OCI-LY7 (cell line): ENCODE measurements at regions not wholly inside any gene's neighbourhood (a gene's known extent, or its start where the extent isn't known, plus 50 kb on each side); places are given as distances from the start of the nearest gene placed in this dataset.
"Not testable (repeated sequence)": the region's sequence is repeated elsewhere in the genome, so short reads cannot be mapped to it uniquely, and the experiment has no call there.

Experiments
- BruUV-seq: library from RNA; stranded (reverse); fragments of 400-500 nt; replicated peaks from 2 replicates; lab custom pipeline; 2021; lab: Mats Ljungman, UMichigan
- CTCF ChIA-PET: fragments of 300-600 bp; sonication (Branson Sonifier 250); formaldehyde crosslinking; loops from one replicate; lab custom pipeline; 2022; ENCODE audit warnings: antibody characterized with exemption; ENCODE audit not compliant: unreplicated experiment; lab: Charles Lee
- POLR2A ChIA-PET: fragments of 300-600 bp; sonication (Branson Sonifier 250); formaldehyde crosslinking; loops from one replicate; lab custom pipeline; 2022; ENCODE audit warnings: antibody characterized with exemption; lab: Charles Lee
- DNase-seq: peaks from one replicate; pipeline ENCODE4 v3.0.0-alpha.2; 2015; ENCODE audit warnings: low spot score
- H2AFZ ChIP-seq: fragments of 200-600 bp; sonication (generic), shearing (Covaris generic); 2 replicates; pipeline ENCODE4 v1.6.1; 2014; ENCODE audit warnings: mild to moderate bottlenecking, antibody characterized with exemption, low read length, moderate library complexity
- H3K27ac ChIP-seq: fragments of 200-600 bp; sonication (generic); 2 replicates; pipeline ENCODE4 v1.5.1; 2014; ENCODE audit warnings: mixed run types, low read depth, mild to moderate bottlenecking, moderate library complexity, low read length, inconsistent platforms; ENCODE audit not compliant: poor library complexity, severe bottlenecking
- H3K36me3 ChIP-seq: fragments of 200-600 bp; sonication (generic); 2 replicates; pipeline ENCODE4 v1.6.1; 2014; ENCODE audit warnings: mild to moderate bottlenecking, antibody characterized with exemption, low read length, moderate library complexity, mixed read lengths; ENCODE audit not compliant: insufficient read depth
- H3K4me1 ChIP-seq: fragments of 200-600 bp; sonication (generic); 2 replicates; pipeline ENCODE4 v1.5.1; 2014; ENCODE audit warnings: mild to moderate bottlenecking, low read length; ENCODE audit not compliant: insufficient read depth, poor library complexity, severe bottlenecking
- H3K4me2 ChIP-seq: fragments of 200-600 bp; sonication (generic); 2 replicates; pipeline ENCODE4 v1.6.1; 2014; ENCODE audit warnings: mild to moderate bottlenecking, low read length
- H3K4me3 ChIP-seq: fragments of 200-600 bp; sonication (generic); 2 replicates; pipeline ENCODE4 v1.5.1; 2014; ENCODE audit warnings: mild to moderate bottlenecking, low read depth, low read length; ENCODE audit not compliant: poor library complexity, severe bottlenecking
- H3K79me2 ChIP-seq: fragments of 200-600 bp; sonication (generic); 2 replicates; pipeline ENCODE4 v1.6.1; 2016; ENCODE audit warnings: low read depth, mild to moderate bottlenecking, low read length, moderate library complexity, mixed read lengths; ENCODE audit not compliant: insufficient read depth
- H3K9me2 ChIP-seq: fragments of 200-600 bp; sonication (generic); 2 replicates; pipeline ENCODE4 v1.6.1; 2016; ENCODE audit warnings: mild to moderate bottlenecking, low read length, mixed read lengths; ENCODE audit not compliant: insufficient read depth
- H3K9me3 ChIP-seq: fragments of 200-600 bp; sonication (generic); 2 replicates; pipeline ENCODE4 v1.6.1; 2014; ENCODE audit warnings: mild to moderate bottlenecking, mixed run types, low read length, mixed read lengths
- H4K20me1 ChIP-seq: fragments of 200-600 bp; sonication (generic); 2 replicates; pipeline ENCODE4 v1.6.1; 2014; ENCODE audit warnings: mild to moderate bottlenecking, antibody characterized with exemption, low read length, moderate library complexity, mixed read lengths; ENCODE audit not compliant: insufficient read depth
- EZH2phosphoT487 ChIP-seq: fragments of 200-600 bp; sonication (generic); IDR thresholded peaks from 2 replicates; pipeline ENCODE4 v1.6.1; 2018; ENCODE audit warnings: low read depth, borderline replicate concordance, mild to moderate bottlenecking, mixed run types, antibody characterized with exemption, low read length, moderate library complexity, mixed read lengths
- intact Hi-C: fragments of 100-400 bp; cut with micrococcal nuclease; formaldehyde crosslinking; loops from one replicate; pipeline ENCODE4 v1.10.0; 2022; ENCODE audit not compliant: unreplicated experiment
- TF ChIP-seq, protein P1 (sequence below): fragments of 200-600 bp; sonication (generic); conservative IDR thresholded peaks from 2 replicates; pipeline ENCODE4 v1.5.1; 2014; ENCODE audit warnings: mild to moderate bottlenecking, antibody characterized with exemption, low read length, moderate library complexity, mixed read lengths

DNA sequence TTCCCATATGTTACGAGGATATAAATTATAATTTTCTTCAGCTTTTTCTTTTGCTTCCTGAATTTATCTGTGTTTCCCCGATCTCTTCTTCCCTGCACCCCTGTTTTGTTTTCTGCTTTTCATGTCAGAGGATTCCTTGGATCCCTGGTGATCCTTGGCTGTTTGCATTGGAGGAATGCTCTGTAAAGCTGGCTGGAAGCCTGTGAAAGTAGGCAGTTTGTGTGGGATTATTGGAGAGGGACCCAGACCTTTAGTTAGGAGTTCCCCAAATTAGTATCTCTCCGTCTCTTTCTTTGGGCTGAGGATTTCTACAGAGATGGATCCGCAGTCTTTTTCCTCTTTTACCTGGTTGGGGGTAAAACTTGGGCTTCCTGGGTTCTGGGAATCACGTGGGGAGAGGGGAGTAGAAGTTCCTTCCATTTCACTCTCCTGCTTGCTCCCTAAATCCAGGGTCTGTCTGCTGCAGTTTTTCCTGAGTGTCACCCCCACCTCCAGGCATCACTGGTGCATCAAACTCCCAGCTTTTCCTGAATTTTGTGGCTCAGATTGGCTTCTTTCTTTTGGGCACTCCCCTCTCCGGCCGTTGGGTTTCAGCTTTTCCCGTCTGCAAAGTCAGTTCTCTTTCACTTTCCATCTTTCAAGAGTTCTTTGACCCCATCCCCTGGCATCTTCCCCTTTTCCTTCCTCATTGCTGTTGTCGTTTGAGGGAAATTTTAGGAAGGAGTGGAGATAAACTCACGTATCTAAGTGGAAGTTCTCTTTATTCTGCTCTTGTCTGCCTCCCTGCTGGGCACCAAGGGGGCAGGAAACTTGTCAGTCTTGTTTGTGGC lies 79.1 kb upstream of the ALX4 start:
- no TSS peak for BruUV-seq
- TF ChIP-seq EZH2phosphoT487, result no peak
- TF ChIP-seq, protein P1, sequence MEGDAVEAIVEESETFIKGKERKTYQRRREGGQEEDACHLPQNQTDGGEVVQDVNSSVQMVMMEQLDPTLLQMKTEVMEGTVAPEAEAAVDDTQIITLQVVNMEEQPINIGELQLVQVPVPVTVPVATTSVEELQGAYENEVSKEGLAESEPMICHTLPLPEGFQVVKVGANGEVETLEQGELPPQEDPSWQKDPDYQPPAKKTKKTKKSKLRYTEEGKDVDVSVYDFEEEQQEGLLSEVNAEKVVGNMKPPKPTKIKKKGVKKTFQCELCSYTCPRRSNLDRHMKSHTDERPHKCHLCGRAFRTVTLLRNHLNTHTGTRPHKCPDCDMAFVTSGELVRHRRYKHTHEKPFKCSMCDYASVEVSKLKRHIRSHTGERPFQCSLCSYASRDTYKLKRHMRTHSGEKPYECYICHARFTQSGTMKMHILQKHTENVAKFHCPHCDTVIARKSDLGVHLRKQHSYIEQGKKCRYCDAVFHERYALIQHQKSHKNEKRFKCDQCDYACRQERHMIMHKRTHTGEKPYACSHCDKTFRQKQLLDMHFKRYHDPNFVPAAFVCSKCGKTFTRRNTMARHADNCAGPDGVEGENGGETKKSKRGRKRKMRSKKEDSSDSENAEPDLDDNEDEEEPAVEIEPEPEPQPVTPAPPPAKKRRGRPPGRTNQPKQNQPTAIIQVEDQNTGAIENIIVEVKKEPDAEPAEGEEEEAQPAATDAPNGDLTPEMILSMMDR, result no peak
- Histone ChIP-seq H3K4me3 (no peak overlapping the region), H3K36me3 (no peaks in the 10 kb centered on the region), H3K79me2 (no peaks in the 10 kb centered on the region), H2AFZ (no peak overlapping the region), H4K20me1 (no peaks in the 10 kb centered on the region), H3K9me2 (no peaks in the 10 kb centered on the region), H3K4me2 (no peak overlapping the region), H3K4me1 (no peaks in the 10 kb centered on the region), H3K9me3 (no peaks in the 10 kb centered on the region; the same call in 1 of the 2 replicates), H3K27ac (no peak overlapping the region)
- intact Hi-C loops, result no loop called here
- ChIA-PET POLR2A (interaction anchor here (0.7 kb wide), 2 partner anchors 15 to 1262 kb away, joined by 3 read pairs; no protein-coding TSS in a partner anchor), CTCF (interaction anchor here (0.5 kb wide), 1 partner anchor 27 kb away, joined by 3 read pairs; no protein-coding TSS in a partner anchor)
- no peak for DNase-seq

DNA sequence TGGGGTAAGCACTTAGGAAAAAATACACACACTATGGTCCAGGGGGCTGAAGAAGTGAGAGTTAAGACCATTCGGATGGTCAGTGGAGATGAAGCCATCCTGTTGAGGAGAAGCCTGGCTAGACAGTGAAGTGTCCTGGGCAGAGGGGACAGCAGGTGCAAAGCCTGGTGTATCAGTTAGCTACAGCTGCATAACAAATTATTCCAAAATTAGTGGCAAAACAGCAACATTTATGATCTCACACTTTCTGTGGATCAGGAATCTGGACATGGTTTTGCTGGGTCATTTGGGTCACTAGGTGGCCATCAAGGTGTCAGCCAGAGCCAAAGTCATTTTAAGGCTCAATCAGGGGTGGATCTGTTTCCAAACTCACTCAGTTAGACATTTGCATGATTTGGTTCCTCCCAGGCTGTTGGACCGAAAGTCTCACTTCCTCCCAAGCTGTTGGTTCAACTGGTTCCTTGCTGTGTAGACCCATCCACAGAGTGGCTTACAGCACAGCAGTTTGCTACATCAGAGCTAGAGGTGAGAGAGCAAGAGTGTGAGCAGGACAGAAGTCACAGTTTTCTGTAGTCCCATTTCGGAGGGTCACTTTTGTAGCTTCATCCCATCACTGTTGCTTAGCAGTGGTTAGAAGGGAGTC lies 80.1 kb upstream of the ALX4 start:
- TF ChIP-seq EZH2phosphoT487, result no peak
- TF ChIP-seq, protein P1, result no peak
- no peak overlapping the region for H3K4me3 ChIP-seq
- H3K9me2 ChIP-seq, result no peaks in the 10 kb centered on the region
- no peaks in the 10 kb centered on the region; the same call in 1 of the 2 replicates for H3K9me3 ChIP-seq
- ChIA-PET CTCF (no interaction called here), POLR2A (no interaction called here)
- no TSS peak for BruUV-seq
- no peaks in the 10 kb centered on the region for H3K79me2 ChIP-seq
- no peaks in the 10 kb centered on the region for H3K4me1 ChIP-seq
- DNase-seq, result no peak
- H2AFZ ChIP-seq, result no peak overlapping the region
- no peaks in the 10 kb centered on the region for H3K36me3 ChIP-seq
- intact Hi-C loops, result no loop called here
- no peaks in the 10 kb centered on the region for H4K20me1 ChIP-seq
- H3K4me2 ChIP-seq, result no peak overlapping the region
- H3K27ac ChIP-seq, result no peak overlapping the region

- H3K4me2 ChIP-seq, H3K36me3 ChIP-seq, POLR2A ChIA-PET, H3K4me1 ChIP-seq, H3K4me3 ChIP-seq, CTCF ChIA-PET, DNase-seq, H3K9me2 ChIP-seq, H3K9me3 ChIP-seq, BruUV-seq, H4K20me1 ChIP-seq, intact Hi-C loops, H3K79me2 ChIP-seq, H2AFZ ChIP-seq, H3K27ac ChIP-seq: not testable (repeated sequence)
Measured at GRCh38 chr11:44391004-44391403, 81.1 kb upstream of the ALX4 start.

DNA sequence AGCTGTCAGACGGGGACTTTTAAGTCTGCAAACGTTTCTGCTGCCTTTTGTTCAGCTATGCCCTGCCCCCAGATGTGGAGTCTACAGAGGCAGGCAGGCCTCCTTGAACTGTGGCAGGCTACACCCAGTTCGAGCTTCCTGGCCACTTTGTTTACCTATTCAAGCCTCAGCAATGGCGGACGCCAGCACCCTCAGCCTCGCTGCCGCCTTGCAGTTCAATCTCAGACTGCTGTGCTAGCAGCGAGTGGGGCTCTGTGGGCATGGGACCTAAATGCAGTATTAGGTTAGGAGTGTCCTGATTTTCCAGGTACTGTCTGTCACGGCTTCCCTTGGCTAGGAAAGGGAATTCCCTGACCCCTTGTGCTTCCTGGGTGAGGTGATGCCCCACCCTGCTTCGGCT lies 86.8 kb upstream of the ALX4 start:
- intact Hi-C loops, H3K79me2 ChIP-seq, H3K9me3 ChIP-seq, CTCF ChIA-PET, H3K4me2 ChIP-seq, BruUV-seq, POLR2A ChIA-PET, H3K36me3 ChIP-seq, DNase-seq, H2AFZ ChIP-seq, H3K9me2 ChIP-seq, H3K4me3 ChIP-seq, H3K27ac ChIP-seq, H4K20me1 ChIP-seq, H3K4me1 ChIP-seq: not testable (repeated sequence)
